HG03175 (cell line): ENCODE measurements at regions not wholly inside any gene's neighbourhood (a gene's known extent, or its start where the extent isn't known, plus 50 kb on each side); places are given as distances from the start of the nearest gene placed in this dataset.
A peak's percentile ranks its signal among the peaks of the same experiment; 100 is the strongest.
"Not testable (repeated sequence)": the region's sequence is repeated elsewhere in the genome, so short reads cannot be mapped to it uniquely, and the experiment has no call there.

ENCODE experiments used
- ATAC-seq: cut with Tn5 transposase; IDR thresholded peaks from one replicate; pipeline ENCODE4 v1.9.1; 2021; ENCODE audit warnings: mild to moderate bottlenecking, moderate library complexity; ENCODE audit not compliant: unreplicated experiment

- ATAC-seq, result no peak
Observed at GRCh38 chr6:119764927-119765681, 415.5 kb upstream of the MAN1A1 start.

- ATAC-seq, result no peak
Observed at GRCh38 chr6:119760046-119760445, 410.5 kb upstream of the MAN1A1 start.

DNA sequence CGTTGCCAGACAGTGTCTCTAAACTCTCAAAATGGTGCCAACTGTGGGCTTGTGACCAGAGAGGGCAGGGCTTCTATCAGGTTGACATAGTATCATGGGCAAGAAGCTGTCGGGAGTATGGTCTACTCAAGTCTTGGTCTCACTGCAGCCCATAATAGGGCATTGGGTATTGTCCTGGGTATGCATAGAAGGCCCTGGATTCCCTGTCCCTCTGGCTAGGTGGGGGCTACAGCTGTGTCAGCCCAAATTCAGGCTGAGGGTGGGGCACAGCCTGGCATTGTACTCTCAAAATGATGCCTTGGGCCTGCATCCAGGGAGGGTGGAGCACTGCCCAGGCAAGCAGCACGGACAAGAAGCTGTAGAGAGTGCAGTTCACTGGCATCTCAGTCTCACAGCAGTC is 408.8 kb upstream of the MAN1A1 start:
- no peak for ATAC-seq

- no peak for ATAC-seq
Observed at GRCh38 chr6:119757467-119757866, 407.9 kb upstream of the MAN1A1 start.

DNA sequence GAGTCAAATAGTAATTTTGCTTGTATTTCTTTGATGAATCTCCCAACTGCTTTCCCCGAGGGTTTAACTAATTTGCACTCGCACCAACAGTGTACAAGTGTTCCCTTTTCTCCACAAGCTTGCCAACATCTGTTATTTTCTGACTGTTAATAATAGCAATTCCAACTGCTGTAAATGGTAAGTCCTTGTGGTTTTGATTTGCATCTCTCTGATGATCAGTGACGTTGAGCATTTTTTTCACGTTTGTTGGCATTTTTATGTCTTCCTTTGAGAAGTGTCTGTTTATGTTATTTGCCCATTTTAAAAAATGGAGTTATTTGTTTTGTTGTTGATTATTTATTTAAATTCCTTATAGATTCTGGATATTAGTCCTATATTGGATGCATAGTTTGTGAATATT is 399.8 kb upstream of the MAN1A1 start:
- ATAC-seq, result no peak

GRCh38 chr6:119748535-119748934 is 399.0 kb upstream of the MAN1A1 start:
- ATAC-seq, result not testable (repeated sequence)

- peak; percentile 87 for ATAC-seq
Observed at GRCh38 chr6:119742188-119742803, 392.7 kb upstream of the MAN1A1 start.

GRCh38 chr6:119739769-119740168 is 390.2 kb upstream of the MAN1A1 start:
- no peak for ATAC-seq

DNA sequence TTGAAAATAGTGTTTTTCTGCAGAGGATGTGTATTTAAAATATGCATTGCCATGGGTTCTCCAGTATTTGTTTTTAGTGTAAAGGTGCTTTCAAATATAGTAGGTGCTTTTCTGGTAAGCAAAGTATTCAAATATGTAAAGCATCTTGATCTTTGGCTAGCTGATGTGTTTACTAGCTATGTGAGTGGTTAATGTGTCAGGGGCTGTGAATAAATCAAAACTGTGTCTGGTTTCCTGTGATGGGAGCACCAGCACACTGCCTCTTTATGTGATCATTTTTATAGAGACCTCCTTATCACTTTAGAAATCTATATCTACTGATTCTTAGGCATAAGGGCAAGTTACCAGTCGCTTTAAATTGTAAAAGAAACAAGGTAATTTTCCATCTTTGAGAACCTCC is 388.9 kb upstream of the MAN1A1 start:
- ATAC-seq, result no peak

DNA sequence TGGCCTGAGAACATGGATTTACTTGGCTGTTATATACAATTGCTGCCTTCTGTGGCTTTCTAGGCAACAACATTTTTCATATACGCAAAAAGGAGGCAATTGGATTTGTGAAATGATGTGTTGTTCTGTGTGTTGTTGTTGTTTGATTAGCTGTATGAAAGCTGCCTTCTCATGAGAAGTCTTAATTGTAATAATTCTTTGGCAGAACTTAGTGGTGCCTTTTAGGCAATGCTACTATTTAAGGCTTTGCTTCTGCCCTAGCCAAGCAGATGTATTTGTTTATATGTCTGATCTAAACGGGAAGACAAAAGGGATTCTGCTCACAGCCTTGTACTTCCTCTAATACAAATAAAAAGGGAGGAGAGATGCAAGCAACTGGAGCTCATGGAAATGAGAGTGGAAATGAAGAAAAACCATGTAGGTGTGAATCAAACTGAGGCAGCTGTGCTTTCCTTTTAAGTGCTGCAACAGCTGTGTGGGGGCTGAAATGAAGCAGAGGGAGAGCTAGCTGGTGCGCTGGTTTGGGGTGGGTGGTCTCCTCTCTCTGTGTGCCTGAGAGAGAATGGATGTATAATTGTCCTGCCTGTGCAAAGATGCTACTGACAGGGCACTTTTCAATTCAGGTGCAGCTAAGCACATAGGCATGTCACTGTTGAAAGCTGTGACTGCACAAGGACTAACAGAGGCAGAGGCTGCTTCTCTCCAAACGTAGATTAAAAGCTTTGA is 386.9 kb upstream of the MAN1A1 start:
- no peak for ATAC-seq

- no peak for ATAC-seq
Observed at GRCh38 chr6:119735530-119735929, 386.0 kb upstream of the MAN1A1 start.

GRCh38 chr6:119734227-119734626 is 384.7 kb upstream of the MAN1A1 start:
- ATAC-seq, result no peak

- ATAC-seq, result peak; percentile 83
Observed at GRCh38 chr6:119728935-119729334, 379.4 kb upstream of the MAN1A1 start.

- ATAC-seq, result no peak
Observed at GRCh38 chr6:119728220-119728750, 378.7 kb upstream of the MAN1A1 start.

GRCh38 chr6:119727504-119728219 is 378.1 kb upstream of the MAN1A1 start:
- ATAC-seq, result no peak

DNA sequence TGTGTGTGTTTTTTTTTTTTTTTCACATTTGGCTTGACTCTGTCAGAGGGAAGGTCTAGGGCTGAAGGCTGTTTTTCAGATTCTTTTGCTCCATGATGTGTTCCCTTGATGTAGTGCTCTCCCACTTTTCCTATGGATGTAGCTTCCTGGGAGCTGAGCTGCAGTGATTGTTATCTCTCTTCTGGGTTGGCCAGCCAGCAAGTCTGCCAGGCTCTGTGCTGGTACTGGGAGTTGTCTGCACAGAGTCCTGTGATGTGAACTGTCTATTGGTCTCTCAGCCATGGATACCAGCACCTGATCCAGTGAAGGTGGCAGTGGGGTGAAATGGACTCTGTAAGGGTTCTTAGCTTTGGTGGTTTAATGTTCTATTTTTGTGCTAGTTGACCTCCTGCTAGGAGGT is 377.4 kb upstream of the MAN1A1 start:
- not testable (repeated sequence) for ATAC-seq

DNA sequence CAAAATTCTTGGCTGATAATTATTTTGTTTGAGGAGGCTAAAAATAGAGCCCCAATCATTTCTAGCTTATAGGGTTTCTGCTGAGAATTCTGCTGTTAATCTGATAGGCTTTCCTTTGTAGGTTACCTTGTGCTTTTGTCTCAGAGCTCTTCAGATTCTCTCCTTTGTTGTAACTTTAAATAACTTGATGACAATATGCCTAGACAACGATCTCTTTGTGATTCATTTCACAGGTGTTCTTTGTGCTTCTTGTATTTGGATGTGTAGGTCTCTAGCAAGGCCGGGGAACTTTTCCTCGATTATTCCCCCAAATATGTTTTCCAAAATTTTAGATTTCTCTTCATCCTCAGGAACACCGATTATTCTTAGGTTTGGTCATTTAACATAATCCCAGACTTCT is 376.5 kb upstream of the MAN1A1 start:
- ATAC-seq, result no peak

GRCh38 chr6:119720160-119720559 is 370.6 kb upstream of the MAN1A1 start:
- ATAC-seq, result peak; percentile 69

DNA sequence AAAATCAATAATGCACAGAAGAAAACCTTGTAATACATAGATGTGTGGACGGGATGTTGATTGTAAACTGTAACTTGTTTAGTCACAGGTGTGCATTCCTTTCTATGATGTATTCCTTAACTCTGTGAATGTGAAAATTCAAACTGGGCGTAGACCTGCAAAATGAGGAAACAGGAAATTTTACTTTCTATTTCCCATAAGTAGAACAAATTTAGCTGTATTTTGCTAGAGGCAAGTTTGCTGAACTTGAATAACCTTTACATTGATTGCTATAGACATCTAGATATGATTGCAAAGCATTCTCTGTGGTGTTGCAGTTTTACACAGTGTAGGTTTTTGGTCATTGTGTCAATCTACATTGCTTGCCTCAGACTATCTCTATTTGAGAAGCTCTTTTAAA is 368.4 kb upstream of the MAN1A1 start:
- no peak for ATAC-seq

- ATAC-seq, result no peak
Observed at GRCh38 chr6:119716668-119717270, 367.2 kb upstream of the MAN1A1 start.

DNA sequence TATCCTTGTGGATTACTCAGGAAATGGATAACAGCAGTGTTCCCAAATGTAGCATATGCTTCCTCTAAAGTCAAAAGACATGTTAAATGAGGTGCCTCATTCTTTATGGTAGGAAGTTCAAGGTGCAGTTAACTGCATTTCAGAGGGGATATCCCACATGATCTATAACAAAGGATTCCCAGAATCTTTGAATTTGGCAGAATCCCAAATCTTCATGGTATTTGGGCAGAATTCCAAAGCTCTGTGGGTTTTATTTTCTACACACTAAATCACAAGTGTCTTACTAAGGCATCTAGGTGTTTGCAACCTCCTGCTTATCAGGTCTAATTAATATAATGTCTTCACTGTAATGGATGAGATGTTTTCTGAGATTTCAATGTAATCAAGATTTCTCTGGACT is 364.3 kb upstream of the MAN1A1 start:
- no peak for ATAC-seq
